Transverse colon (tissue), 4 donors: ENCODE measurements at regions not wholly inside any gene's neighbourhood (a gene's known extent, or its start where the extent isn't known, plus 50 kb on each side); places are given as distances from the start of the nearest gene placed in this dataset.

Experiments used
- POLR2AphosphoS5 ChIP-seq, 3 donors: sonication (generic); formaldehyde crosslinking; IDR thresholded peaks; one replicate each; pipeline ENCODE4 v1.6.1; 2016; ENCODE audit warnings: antibody characterized with exemption in 3 of 3
- TF ChIP-seq, protein P1 (sequence below), 5 experiments: fragments of 200-600 bp in 3 of 5; fragments of 450-650 bp in 2 of 5; sonication (generic) in 3 of 5; IDR thresholded peaks; 1 replicate in 2 of 5; 2 replicates in 3 of 5; pipeline ENCODE4 v1.5.1; 2016 to 2017; ENCODE audit warnings: antibody characterized with exemption in 5 of 5, inconsistent platforms in 3 of 5, mild to moderate bottlenecking in 2 of 5, moderate library complexity in 1 of 5

DNA sequence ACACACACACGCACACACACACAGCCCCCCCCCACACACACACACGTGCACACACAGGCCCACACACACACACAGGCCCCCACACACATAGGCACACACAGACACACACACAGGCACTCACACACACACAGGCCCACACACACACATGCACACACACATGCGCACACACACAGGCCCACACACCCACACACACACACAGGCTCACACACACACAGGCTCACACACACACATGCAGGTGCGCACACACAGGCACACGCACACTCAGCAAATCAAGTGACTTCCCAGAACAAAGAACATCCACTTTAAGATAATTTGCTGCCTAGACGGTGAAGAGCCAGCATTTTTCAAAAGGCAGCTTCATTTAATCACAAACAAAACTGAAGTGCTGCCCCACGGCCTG lies 78.5 kb upstream of the FBRSL1 start:
- TF ChIP-seq, protein P1, sequence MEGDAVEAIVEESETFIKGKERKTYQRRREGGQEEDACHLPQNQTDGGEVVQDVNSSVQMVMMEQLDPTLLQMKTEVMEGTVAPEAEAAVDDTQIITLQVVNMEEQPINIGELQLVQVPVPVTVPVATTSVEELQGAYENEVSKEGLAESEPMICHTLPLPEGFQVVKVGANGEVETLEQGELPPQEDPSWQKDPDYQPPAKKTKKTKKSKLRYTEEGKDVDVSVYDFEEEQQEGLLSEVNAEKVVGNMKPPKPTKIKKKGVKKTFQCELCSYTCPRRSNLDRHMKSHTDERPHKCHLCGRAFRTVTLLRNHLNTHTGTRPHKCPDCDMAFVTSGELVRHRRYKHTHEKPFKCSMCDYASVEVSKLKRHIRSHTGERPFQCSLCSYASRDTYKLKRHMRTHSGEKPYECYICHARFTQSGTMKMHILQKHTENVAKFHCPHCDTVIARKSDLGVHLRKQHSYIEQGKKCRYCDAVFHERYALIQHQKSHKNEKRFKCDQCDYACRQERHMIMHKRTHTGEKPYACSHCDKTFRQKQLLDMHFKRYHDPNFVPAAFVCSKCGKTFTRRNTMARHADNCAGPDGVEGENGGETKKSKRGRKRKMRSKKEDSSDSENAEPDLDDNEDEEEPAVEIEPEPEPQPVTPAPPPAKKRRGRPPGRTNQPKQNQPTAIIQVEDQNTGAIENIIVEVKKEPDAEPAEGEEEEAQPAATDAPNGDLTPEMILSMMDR (IDR thresholded peaks at IDR 0.05) = no peak
- no peak for TF ChIP-seq POLR2AphosphoS5 (IDR thresholded peaks at IDR 0.05)
